DMS153 (cell line): ENCODE measurements at regions not wholly inside any gene's neighbourhood (a gene's known extent, or its start where the extent isn't known, plus 50 kb on each side); places are given as distances from the start of the nearest gene placed in this dataset.

Experiments
- DNase-seq: peaks from one replicate; lab custom pipeline; 2025; lab: John Stamatoyannopoulos, UW

- DNase-seq = no peak
These were observed 327.0 kb downstream of the ETS1 start for GRCh38 chr11:128260398-128260797.

- no peak for DNase-seq
These were observed 327.5 kb downstream of the ETS1 start for GRCh38 chr11:128259816-128260215.

GRCh38 chr11:128254941-128255340, 332.4 kb downstream of the ETS1 start:
- no peak for DNase-seq

GRCh38 chr11:128251140-128251539, 336.2 kb downstream of the ETS1 start:
- no peak for DNase-seq

GRCh38 chr11:128250482-128250881, 336.9 kb downstream of the ETS1 start:
- no peak for DNase-seq

GRCh38 chr11:128246810-128247594, 340.4 kb downstream of the ETS1 start:
- DNase-seq = no peak

GRCh38 chr11:128246364-128246801, 341.0 kb downstream of the ETS1 start:
- DNase-seq = no peak

GRCh38 chr11:128244871-128245270, 342.5 kb downstream of the ETS1 start:
- no peak for DNase-seq

- no peak for DNase-seq
These were observed 344.9 kb downstream of the ETS1 start for GRCh38 chr11:128242451-128242850.

GRCh38 chr11:128240546-128240945, 346.8 kb downstream of the ETS1 start:
- DNase-seq = no peak

GRCh38 chr11:128239306-128239705, 348.1 kb downstream of the ETS1 start:
- DNase-seq = no peak

- DNase-seq = no peak
These were observed 348.7 kb downstream of the ETS1 start for GRCh38 chr11:128238521-128239265.

- DNase-seq = no peak
These were observed 350.6 kb downstream of the ETS1 start for GRCh38 chr11:128236506-128237498.

- DNase-seq = peak; percentile 78
These were observed 351.4 kb downstream of the ETS1 start for GRCh38 chr11:128235958-128236357.

GRCh38 chr11:128235426-128235825, 351.9 kb downstream of the ETS1 start:
- DNase-seq = peak; percentile 81

GRCh38 chr11:128234143-128234542, 353.2 kb downstream of the ETS1 start:
- DNase-seq = no peak

GRCh38 chr11:128232588-128232987, 354.8 kb downstream of the ETS1 start:
- no peak for DNase-seq

GRCh38 chr11:128231845-128232410, 355.4 kb downstream of the ETS1 start:
- no peak for DNase-seq

GRCh38 chr11:128227466-128227865, 359.9 kb downstream of the ETS1 start:
- no peak for DNase-seq

GRCh38 chr11:128226106-128226716, 361.1 kb downstream of the ETS1 start:
- no peak for DNase-seq

- DNase-seq = no peak
These were observed 365.0 kb downstream of the ETS1 start for GRCh38 chr11:128222245-128222884.
